OCI-LY1 (cell line): ENCODE measurements at regions not wholly inside any gene's neighbourhood (a gene's known extent, or its start where the extent isn't known, plus 50 kb on each side); places are given as distances from the start of the nearest gene placed in this dataset.

ENCODE experiments used
- EZH2 ChIP-seq: fragments of 200-600 bp; sonication (generic), shearing (Covaris generic); IDR thresholded peaks from 2 replicates; pipeline ENCODE4 v1.8.0; 2017; ENCODE audit warnings: borderline replicate concordance, mixed run types, mild to moderate bottlenecking, antibody characterized with exemption, low read length, moderate library complexity, mixed read lengths
- TF ChIP-seq, protein P1 (sequence below): fragments of 200-600 bp; sonication (generic), shearing (Covaris generic); IDR thresholded peaks from 2 replicates; pipeline ENCODE4 v1.5.1; 2017; ENCODE audit warnings: mild to moderate bottlenecking, antibody characterized with exemption, low read length, moderate library complexity, mixed read lengths

DNA sequence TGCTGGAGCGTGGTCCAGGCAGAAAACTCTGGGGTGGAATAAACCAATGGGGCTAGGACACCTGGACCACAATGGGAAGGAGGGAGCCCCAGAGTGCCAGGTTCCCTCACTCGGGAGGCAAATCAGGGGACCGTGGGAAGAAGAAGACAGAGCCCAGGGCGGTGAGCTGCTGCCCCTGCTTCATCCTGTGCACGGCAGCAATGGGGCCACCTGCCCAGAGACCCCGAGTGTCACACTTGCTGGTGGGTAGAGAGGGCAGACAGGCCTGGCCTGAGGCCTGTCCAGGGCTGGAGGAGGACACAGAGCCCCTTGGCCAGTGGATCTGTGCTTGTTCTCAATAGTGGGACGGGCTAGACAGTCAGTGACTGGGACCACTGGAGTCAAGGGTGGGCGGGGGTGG lies 58.2 kb downstream of the DIO3 start:
- TF ChIP-seq, protein P1, sequence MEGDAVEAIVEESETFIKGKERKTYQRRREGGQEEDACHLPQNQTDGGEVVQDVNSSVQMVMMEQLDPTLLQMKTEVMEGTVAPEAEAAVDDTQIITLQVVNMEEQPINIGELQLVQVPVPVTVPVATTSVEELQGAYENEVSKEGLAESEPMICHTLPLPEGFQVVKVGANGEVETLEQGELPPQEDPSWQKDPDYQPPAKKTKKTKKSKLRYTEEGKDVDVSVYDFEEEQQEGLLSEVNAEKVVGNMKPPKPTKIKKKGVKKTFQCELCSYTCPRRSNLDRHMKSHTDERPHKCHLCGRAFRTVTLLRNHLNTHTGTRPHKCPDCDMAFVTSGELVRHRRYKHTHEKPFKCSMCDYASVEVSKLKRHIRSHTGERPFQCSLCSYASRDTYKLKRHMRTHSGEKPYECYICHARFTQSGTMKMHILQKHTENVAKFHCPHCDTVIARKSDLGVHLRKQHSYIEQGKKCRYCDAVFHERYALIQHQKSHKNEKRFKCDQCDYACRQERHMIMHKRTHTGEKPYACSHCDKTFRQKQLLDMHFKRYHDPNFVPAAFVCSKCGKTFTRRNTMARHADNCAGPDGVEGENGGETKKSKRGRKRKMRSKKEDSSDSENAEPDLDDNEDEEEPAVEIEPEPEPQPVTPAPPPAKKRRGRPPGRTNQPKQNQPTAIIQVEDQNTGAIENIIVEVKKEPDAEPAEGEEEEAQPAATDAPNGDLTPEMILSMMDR = no peak
- no peak for TF ChIP-seq EZH2
